ENCODE measurements at regions not wholly inside any gene's neighbourhood (a gene's known extent, or its start where the extent isn't known, plus 50 kb on each side); places are given as distances from the start of the nearest gene placed in this dataset.
"Not testable (repeated sequence)": the region's sequence is repeated elsewhere in the genome, so short reads cannot be mapped to it uniquely, and the experiment has no call there.

DNA sequence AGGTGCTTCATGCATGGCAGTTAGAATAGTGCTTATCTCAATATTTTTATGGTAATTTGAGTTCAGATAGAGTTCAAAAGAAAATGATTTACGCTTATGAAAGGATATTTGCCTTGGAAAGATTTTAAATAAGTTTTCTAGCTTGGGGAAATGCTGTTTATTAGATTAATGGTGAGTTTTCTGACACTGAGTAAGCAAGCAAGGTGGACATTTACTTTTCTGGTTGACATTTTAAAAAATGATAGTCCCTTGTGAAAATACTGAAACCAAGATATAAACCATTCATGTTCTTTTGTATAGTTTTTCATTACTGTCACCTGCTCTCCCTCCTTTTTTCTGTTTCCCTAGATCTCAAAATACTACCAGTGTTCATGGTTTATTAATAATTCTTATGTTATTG, 1034.8 kb upstream of the SPRY2 start:
- Histone ChIP-seq H4K20me1 (ENCODE audit: insufficient read depth) (no peaks in the 10 kb centered on the region), H3K9ac (ENCODE audit: low read length) (no peak overlapping the region), H3K36me3 (ENCODE audit: insufficient read depth, low read length) (no peaks in the 10 kb centered on the region), H3K9me3 (ENCODE audit: low read length) (no peaks in the 10 kb centered on the region), H3F3A (ENCODE audit: insufficient read depth, low read length, poor library complexity, severe bottlenecking) (no peaks in the 10 kb centered on the region), H3K9me2 (ENCODE audit: insufficient read depth, low read length) (no peaks in the 10 kb centered on the region), H3K4me3 (ENCODE audit: low read length) (no peak overlapping the region), H3K79me2 (replicated peaks; ENCODE audit: insufficient read depth, low read length) (no peaks in the 10 kb centered on the region), H2AFZ (ENCODE audit: low read depth, low read length) (no peak overlapping the region), H3K27me3 (ENCODE audit: insufficient read depth, low read depth, low read length) (no peaks in the 10 kb centered on the region), H3K27ac (ENCODE audit: low read length) (no peak overlapping the region), H3K4me2 (ENCODE audit: low read length) (peak overlapping the region; percentile 2)
- TF ChIP-seq POLR2AphosphoS5 (IDR thresholded peaks at IDR 0.05), result no peak
- no peak for TF ChIP-seq EP300 (conservative IDR thresholded peaks at IDR 0.05; ENCODE audit: poor library complexity, severe bottlenecking)
- TF ChIP-seq, protein P1, sequence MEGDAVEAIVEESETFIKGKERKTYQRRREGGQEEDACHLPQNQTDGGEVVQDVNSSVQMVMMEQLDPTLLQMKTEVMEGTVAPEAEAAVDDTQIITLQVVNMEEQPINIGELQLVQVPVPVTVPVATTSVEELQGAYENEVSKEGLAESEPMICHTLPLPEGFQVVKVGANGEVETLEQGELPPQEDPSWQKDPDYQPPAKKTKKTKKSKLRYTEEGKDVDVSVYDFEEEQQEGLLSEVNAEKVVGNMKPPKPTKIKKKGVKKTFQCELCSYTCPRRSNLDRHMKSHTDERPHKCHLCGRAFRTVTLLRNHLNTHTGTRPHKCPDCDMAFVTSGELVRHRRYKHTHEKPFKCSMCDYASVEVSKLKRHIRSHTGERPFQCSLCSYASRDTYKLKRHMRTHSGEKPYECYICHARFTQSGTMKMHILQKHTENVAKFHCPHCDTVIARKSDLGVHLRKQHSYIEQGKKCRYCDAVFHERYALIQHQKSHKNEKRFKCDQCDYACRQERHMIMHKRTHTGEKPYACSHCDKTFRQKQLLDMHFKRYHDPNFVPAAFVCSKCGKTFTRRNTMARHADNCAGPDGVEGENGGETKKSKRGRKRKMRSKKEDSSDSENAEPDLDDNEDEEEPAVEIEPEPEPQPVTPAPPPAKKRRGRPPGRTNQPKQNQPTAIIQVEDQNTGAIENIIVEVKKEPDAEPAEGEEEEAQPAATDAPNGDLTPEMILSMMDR (IDR thresholded peaks at IDR 0.05; ENCODE audit: poor library complexity, severe bottlenecking), result no peak
- TF ChIP-seq MXI1 (conservative IDR thresholded peaks at IDR 0.05; ENCODE audit: poor library complexity, severe bottlenecking), result no peak
- no peak for TF ChIP-seq SMC3 (conservative IDR thresholded peaks at IDR 0.05; ENCODE audit: poor library complexity)
- no peak for TF ChIP-seq RAD21 (conservative IDR thresholded peaks at IDR 0.05)
- TF ChIP-seq EZH2 (IDR thresholded peaks at IDR 0.05; ENCODE audit: borderline replicate concordance, insufficient read depth, low read length, poor library complexity, severe bottlenecking), result no peak
- no peak for TF ChIP-seq TAF1 (IDR thresholded peaks at IDR 0.05; ENCODE audit: low read depth)
- TF ChIP-seq, protein P2, sequence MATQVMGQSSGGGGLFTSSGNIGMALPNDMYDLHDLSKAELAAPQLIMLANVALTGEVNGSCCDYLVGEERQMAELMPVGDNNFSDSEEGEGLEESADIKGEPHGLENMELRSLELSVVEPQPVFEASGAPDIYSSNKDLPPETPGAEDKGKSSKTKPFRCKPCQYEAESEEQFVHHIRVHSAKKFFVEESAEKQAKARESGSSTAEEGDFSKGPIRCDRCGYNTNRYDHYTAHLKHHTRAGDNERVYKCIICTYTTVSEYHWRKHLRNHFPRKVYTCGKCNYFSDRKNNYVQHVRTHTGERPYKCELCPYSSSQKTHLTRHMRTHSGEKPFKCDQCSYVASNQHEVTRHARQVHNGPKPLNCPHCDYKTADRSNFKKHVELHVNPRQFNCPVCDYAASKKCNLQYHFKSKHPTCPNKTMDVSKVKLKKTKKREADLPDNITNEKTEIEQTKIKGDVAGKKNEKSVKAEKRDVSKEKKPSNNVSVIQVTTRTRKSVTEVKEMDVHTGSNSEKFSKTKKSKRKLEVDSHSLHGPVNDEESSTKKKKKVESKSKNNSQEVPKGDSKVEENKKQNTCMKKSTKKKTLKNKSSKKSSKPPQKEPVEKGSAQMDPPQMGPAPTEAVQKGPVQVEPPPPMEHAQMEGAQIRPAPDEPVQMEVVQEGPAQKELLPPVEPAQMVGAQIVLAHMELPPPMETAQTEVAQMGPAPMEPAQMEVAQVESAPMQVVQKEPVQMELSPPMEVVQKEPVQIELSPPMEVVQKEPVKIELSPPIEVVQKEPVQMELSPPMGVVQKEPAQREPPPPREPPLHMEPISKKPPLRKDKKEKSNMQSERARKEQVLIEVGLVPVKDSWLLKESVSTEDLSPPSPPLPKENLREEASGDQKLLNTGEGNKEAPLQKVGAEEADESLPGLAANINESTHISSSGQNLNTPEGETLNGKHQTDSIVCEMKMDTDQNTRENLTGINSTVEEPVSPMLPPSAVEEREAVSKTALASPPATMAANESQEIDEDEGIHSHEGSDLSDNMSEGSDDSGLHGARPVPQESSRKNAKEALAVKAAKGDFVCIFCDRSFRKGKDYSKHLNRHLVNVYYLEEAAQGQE (IDR thresholded peaks at IDR 0.05; ENCODE audit: borderline replicate concordance), result no peak

DNA sequence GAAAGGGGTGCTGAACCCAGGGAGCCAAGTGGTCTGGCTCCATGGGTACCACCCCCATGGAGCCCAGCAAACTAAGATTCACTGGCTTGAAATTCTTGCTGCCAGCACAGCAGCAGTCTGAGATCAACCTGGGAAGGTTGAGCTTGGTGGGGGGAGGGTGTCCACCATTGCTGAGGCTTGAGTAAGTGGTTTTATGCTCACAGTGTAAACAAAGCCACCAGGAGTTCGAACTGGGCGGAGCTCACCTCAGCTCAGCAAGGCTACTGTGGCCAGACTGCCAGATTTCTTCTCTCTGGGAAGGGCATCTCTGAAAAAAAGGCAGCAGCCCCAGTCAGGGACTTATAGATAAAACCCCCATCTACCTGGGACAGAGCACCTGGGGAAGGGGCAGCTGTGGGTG, 1021.8 kb upstream of the SPRY2 start:
- not testable (repeated sequence) for H2AFZ ChIP-seq (ENCODE audit: low read depth, low read length); H3K9me3 ChIP-seq (ENCODE audit: low read length); H4K20me1 ChIP-seq (ENCODE audit: insufficient read depth)

DNA sequence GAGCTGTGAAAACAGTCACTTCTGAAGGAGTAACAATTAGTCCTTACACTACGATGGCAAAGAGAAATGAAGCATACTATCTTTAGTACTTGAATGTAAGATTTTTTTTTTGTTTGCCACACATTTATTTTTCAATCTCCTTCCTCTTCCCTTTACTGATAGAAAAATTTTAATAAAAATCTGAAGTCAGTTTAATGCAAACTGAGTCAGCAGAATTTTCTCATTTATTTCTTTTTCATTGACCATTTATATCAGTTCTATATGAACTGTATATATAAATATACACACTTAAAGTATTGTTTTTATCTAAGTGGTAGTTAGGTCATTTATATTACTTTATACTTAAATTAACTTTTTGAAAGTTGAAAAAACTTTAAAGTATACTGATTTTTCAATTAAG, 1009.1 kb upstream of the SPRY2 start:
- Histone ChIP-seq H3K79me2 (replicated peaks; ENCODE audit: insufficient read depth, low read length) (no peaks in the 10 kb centered on the region), H3K36me3 (ENCODE audit: insufficient read depth, low read length) (no peaks in the 10 kb centered on the region), H3K9ac (ENCODE audit: low read length) (no peak overlapping the region), H3K9me2 (ENCODE audit: insufficient read depth, low read length) (no peaks in the 10 kb centered on the region), H4K20me1 (ENCODE audit: insufficient read depth) (no peaks in the 10 kb centered on the region), H3K27me3 (ENCODE audit: insufficient read depth, low read depth, low read length) (no peaks in the 10 kb centered on the region), H3K27ac (ENCODE audit: low read length) (no peak overlapping the region), H3K9me3 (ENCODE audit: low read length) (no peaks in the 10 kb centered on the region), H3K4me3 (ENCODE audit: low read length) (no peak overlapping the region), H3F3A (ENCODE audit: insufficient read depth, low read length, poor library complexity, severe bottlenecking) (no peaks in the 10 kb centered on the region), H3K4me2 (ENCODE audit: low read length) (no peak overlapping the region), H2AFZ (ENCODE audit: low read depth, low read length) (no peak overlapping the region)
- TF ChIP-seq EP300 (conservative IDR thresholded peaks at IDR 0.05; ENCODE audit: poor library complexity, severe bottlenecking) (no peak), TAF1 (IDR thresholded peaks at IDR 0.05; ENCODE audit: low read depth) (no peak), EZH2 (IDR thresholded peaks at IDR 0.05; ENCODE audit: borderline replicate concordance, insufficient read depth, low read length, poor library complexity, severe bottlenecking) (no peak), MXI1 (conservative IDR thresholded peaks at IDR 0.05; ENCODE audit: poor library complexity, severe bottlenecking) (no peak), POLR2AphosphoS5 (IDR thresholded peaks at IDR 0.05) (no peak), SMC3 (conservative IDR thresholded peaks at IDR 0.05; ENCODE audit: poor library complexity) (no peak), RAD21 (conservative IDR thresholded peaks at IDR 0.05) (no peak)
- TF ChIP-seq, protein P2 (IDR thresholded peaks at IDR 0.05; ENCODE audit: borderline replicate concordance), result no peak
- TF ChIP-seq, protein P1 (IDR thresholded peaks at IDR 0.05; ENCODE audit: poor library complexity, severe bottlenecking), result no peak

More for the DNA sequence above, 1021.8 kb upstream of the SPRY2 start:
- not testable (repeated sequence) for H3K4me2 ChIP-seq (ENCODE audit: low read length); H3K36me3 ChIP-seq (ENCODE audit: insufficient read depth, low read length); H3K79me2 ChIP-seq (replicated peaks; ENCODE audit: insufficient read depth, low read length); H3K27me3 ChIP-seq (ENCODE audit: insufficient read depth, low read depth, low read length); H3K27ac ChIP-seq (ENCODE audit: low read length); H3K9me2 ChIP-seq (ENCODE audit: insufficient read depth, low read length); H3K4me3 ChIP-seq (ENCODE audit: low read length); H3F3A ChIP-seq (ENCODE audit: insufficient read depth, low read length, poor library complexity, severe bottlenecking); H3K9ac ChIP-seq (ENCODE audit: low read length)
